ENCODE measurements at regions not wholly inside any gene's neighbourhood (a gene's known extent, or its start where the extent isn't known, plus 50 kb on each side); places are given as distances from the start of the nearest gene placed in this dataset.

DNA sequence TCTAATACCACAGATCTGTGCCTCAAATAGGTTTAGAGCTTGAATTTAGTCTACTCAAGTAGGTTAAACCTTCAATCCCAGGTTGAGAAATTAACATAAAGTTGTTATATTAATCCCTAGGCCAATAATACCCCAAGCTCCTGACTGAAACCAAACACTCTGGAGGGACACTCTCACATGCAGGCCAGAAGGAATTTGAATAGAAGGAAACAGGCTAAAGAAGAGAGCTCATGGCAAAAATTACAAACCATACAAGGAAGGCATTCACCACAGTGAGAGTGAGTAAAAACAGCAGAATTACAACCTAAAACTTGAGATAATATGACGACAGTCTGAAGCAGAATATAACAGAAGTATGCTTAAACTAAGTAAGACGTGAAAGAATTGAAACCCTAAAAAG lies 76.1 kb upstream of the PDK4 start:
- DNase-seq (ENCODE audit: low read depth): no peak
- no peak overlapping the region for H3K4me3 ChIP-seq (ENCODE audit: low read depth, low read length)

DNA sequence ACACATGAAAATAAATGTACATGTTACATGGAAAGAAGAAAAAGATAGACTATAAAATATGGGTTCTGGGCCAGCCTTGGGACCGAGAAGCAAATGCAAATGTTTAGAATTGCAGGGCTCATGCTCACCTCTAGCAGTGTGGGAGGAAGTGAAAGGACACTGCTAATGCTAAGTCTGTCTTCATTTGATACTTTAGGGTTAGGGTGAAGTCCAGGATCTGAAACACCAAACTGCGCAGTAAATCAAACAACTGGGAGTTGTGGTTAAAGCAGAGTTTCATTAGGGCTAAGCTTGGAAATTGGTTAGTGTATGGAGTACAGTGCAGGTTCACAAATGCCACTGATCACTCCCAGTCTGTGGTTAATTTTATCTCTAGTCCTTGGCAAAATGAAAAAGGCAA lies 73.2 kb upstream of the PDK4 start:
- DNase-seq (ENCODE audit: low read depth): no peak
- no peak overlapping the region for H3K4me3 ChIP-seq (ENCODE audit: low read depth, low read length)

DNA sequence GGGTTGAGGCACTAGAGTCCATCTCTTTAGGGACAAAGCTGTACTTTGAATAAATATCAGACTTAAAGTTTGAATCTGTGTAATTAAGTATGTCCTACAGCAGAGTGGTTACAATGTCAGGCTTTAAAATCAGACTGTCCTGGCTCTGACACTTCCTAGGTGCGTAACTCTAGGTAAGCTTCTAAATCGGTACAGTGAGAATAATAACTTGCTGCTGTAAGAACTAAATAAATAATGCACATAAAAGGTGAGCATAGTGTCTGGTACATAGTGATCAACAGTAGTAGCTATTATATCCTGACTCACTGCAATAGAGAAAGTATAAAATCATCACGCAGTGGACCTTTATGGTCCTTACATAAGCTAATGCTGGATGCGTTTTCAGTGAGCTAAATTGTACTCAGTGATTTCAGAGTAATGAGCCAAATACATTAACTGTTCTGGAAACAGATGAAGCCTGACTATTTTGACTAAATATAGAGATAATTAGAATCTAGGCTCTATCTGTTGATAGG lies 72.2 kb upstream of the PDK4 start:
- no peak overlapping the region for H3K4me3 ChIP-seq (ENCODE audit: low read depth, low read length)
- no peak for DNase-seq (ENCODE audit: low read depth)

DNA sequence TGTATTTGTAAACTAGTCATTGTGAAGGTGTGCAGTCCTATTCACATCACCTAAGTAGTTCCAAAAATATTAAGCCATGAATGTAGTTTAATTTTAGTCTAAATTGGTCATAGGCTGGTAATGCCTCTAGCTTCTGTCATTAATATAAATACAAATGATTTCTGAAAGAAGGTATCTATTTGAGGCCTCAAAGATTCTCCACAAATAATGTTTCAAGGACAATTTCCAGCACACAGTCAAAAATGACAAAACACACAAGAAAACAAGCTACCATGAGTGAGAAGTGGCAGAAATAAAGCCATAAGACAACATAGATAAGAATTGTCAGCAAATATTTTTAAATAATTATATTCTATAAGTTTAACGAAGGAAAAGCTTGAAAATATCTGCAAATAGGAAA lies 66.7 kb upstream of the PDK4 start:
- no peak overlapping the region for H3K4me3 ChIP-seq (ENCODE audit: low read depth, low read length)
- no peak for DNase-seq (ENCODE audit: low read depth)

DNA sequence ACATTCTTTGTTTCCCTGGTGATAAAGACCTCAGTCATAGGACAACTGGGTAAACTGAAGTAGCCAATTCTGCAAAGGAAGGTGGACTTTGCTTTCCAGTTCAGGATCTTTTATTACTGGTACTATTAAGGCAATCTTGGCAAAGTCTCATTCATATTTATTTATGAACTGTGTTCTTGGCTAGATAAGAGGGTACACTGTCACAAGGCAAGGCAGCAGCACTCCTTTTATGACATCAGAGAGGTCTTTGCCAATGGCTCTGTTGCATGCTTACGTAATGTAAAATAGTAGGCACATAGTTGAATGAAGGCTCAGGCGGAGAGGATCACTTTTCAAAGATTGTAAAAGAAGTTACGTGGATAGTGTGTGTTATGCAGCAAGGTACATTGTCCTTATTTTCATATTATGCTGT lies 63.7 kb upstream of the PDK4 start:
- H3K4me3 ChIP-seq (ENCODE audit: low read depth, low read length): no peak overlapping the region
- DNase-seq (ENCODE audit: low read depth): no peak

DNA sequence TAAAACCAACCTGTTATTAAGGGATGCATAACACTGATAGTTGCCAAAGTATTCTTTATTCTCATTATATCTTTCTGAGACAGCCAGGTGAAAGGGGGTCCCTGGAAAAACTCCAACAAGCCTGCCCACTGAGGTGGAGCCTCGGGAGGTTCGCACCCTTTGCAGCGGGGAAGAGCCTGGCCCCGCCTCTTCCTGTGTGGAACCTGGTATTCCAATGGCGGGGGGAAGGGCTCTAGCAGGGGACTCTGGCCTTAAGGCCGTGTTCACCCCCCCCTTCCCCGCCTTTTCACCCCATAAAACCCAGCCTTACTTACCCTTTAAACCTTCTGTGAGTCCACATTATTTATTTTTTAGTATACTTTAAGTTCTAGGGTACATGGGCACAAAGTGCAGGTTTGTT lies 62.4 kb upstream of the PDK4 start:
- no peak for DNase-seq (ENCODE audit: low read depth)
- no peak overlapping the region for H3K4me3 ChIP-seq (ENCODE audit: low read depth, low read length)

DNA sequence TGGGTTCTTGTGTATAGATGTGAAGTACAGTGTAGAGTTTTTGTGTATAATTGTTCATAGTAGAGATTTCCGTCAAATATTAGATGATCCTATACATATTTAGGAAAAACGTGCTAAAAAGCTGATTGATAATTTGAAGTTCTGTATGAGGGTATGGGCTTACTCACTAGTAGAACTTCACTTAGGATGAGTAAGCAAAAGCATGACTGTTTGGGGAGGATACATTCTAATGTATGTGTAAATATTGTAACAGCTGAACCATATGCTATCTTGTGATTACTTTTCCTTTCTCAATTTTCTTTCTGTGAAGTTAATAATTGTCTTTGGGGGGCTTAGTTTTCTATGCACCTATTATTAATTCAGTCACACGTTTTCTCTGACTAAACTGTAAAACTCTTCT lies 53.2 kb upstream of the PDK4 start:
- H3K4me3 ChIP-seq (ENCODE audit: low read depth, low read length): no peak overlapping the region
- no peak for DNase-seq (ENCODE audit: low read depth)

DNA sequence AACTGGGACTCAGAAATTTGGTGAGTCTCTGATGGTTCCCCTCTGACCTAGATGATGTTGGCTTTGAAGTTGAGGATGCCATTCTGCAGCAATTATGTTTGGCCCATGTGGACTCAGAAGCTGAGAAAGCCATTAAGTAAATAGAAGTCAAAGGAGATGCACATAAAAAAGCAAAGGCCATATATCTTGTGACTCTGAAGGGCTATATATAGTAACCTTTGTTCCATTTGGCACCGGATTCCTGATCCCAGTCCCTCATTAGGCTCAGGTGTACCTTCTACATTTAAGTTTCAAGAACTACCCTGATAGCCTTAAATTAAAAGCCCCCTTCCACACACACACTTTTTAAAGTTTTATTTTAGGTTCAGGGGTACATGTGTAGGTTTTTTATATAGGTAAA lies 50.0 kb upstream of the PDK4 start:
- DNase-seq (ENCODE audit: low read depth): no peak

More for the DNA sequence above, 50.0 kb upstream of the PDK4 start:
- H3K4me3 ChIP-seq (ENCODE audit: low read depth, low read length): no peak overlapping the region
